Left renal pelvis (tissue), 4 donors: ENCODE measurements at regions not wholly inside any gene's neighbourhood (a gene's known extent, or its start where the extent isn't known, plus 50 kb on each side); places are given as distances from the start of the nearest gene placed in this dataset.
"Not testable (repeated sequence)": the region's sequence is repeated elsewhere in the genome, so short reads cannot be mapped to it uniquely, and the experiment has no call there.

ENCODE experiments used
- DNase-seq, 4 donors: peaks; one replicate each; pipeline ENCODE4 v3.0.0-alpha.2; 2013; ENCODE audit warnings: low read depth in 4 of 4, low spot score in 3 of 4

DNA sequence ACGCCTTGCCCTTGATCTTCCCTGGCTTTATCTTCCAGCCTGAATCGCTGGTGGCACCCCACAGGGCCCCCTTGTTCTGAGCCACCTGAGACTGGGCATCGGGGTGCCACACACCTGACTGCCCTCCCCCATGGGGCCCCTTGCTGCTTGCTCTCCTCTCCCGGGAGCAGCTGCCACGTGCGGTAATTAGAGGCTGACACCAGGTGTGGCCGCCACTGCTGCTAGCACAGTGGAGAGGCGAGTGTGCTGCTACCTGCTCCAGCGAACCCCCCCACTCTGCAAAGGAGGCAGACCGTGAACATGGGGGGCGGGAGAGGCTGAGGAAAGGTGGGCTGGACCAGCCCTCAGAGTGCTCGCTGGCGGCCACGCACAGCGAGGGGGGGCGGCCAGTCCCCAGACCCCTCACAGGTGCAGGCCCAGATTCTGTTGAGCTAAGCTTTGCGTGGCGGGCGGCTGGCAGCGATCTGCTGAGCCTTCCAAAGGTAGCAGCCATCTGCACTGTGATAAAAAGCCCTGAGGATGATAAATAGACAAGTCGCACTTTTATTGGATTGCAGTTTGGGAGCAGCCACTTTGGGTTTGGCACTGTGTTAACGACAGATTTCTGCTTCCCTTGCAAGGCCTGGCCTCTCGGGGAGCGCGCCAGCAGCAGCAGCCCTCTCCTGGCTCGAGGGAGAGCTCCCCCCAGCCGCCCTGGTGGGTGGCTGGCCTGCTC, 167.9 kb upstream of the GSE1 start:
- DNase-seq: no peak

DNA sequence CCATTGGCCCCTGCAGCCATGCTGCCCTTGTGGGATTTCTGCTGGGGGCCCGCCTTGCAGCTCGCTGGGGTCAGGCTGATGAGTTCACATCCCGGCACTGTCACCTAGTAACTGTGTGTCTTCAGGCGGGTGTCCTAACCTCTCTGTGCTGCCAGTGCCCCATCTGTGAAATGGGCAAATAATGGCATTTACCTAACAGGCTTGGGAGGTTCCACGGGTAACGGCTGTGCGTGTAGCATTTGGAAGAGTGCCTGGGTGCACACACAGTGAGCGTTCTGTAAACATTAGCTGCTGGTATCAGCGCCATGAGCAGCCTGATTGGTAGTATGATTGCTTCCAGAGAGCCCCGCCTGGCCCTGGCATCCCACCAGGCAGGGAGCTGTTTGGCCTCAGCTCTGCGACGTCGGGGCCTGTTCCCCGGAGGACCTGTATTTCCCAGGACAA, 167.3 kb upstream of the GSE1 start:
- DNase-seq: no peak

DNA sequence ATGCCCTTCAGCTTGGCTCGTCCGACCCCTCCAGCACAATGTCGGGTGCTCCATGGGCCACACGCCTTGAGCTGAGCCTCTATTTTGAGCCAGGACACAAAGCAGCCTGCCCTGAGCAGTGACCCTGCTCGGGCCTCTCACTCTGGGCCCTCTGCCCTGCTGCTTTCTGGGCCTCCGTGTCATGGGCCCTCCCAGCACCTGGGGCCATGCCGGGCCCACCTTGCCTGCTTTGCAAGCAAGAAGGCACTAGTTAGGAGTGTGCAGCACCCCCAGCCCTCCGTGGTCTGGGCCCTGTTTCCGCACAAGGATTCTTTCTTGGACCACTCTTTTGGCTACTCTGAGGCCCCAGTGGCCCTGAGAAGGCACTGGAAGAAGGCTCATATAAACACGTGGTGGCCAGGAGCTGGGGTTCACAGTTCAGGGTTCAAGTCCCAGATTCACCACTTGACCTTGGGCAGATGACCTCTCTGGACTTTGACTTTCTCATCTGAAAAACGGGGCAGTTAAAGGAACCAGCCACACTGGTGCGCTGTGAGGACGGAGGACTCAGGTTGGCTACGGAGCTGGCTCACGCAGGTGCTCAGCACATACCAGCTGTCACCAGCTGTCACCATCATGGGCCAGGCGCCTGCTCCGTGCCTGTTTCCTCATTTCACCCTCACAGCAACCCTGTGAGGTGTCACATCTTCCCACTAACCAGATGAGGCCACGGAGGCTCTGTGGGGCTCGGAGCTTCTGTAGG, 166.0 kb upstream of the GSE1 start:
- no peak for DNase-seq

DNA sequence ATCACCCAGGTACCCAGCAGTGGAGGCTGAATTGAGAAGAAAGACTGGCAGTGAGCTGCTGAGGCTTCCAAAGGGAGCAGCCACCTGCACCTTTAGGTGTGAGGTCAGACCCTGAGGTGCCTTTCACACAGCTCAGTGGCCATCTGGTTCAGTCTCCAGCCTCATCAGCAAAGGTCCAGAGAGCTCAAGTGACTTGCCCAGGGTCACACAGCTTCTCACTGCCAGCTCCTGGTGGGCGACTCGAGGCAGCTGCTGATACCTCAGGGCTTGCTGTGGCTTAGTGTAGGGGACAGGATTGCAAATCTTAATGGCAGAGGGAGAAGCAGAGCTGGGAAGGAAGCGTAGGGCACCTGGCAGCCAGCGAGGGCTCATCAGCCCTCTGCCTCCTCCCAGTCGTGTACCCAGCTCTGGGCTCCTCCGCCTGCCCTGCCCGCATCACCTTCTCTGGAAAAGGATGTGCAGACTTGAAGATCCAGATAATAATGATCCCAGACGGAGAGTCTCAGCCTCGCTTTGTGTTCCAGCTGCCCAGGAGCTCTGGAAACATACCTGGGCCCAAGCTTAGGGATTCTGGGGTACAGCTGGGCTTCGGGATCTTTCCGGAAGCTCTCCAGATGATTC, 165.3 kb upstream of the GSE1 start:
- DNase-seq: no peak

DNA sequence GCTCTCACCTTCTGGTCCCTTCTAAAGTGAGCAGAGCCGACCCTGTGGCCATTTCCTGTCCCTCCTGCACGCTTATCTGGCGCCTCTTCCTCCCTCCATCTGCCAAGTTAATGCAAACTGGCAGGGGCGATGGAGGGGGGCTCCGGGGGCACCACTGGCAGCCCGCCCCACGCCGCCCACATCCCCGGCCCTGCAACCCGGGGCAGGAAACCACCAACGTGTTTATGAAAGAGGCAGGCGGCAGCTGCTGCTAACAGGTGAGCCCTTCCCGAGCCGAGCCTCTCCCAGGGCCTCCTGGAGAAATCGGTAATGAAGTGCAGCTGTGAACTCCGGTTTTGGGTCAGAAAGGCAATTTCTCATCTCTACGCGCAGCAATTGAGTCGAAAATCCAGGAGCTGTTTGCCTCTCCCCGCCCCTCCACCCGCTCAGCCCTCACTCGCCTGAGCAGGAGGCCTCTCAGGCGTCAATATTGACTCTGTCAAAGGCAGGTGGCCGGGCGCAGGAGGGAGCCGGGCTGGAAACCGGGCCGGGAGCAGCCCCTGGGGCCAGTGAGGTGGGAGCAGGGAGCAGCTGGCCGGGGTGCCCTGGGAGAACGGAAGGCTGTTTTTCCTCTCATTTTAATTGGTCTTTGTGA, 164.4 kb upstream of the GSE1 start:
- DNase-seq: no peak

DNA sequence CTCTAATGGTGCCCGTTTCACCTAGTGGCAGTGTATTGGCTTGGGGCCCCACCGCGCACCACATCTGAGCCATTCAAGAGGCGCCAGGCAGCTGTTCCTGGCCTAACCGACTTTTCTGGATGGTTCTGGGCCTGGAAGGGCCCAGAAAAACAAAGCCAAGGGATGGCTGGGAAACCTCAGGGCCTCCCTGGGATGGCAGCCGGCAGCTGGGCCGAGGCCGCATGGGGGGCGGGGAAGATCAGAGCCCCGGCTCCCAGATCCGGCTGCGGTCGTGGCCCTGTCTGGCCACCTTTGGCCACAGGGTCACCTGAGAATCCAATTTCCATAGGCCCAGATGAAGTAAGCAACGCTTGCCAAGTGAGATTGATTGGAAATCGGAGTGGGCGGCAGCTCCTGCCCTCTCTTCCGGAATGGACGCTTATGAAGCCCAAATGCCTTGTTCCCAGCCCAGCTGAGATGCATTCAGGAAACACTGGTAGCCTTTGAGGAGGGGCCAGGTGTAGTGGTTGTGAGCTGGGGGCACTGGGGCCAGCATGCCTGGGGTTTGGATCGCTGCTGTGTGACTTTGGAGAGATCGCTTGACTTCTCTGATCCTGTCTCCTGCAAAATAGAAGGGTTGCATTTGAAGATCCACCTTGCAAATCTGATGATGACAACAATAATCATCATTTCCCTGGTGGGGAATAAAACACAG, 163.8 kb upstream of the GSE1 start:
- DNase-seq: no peak

DNA sequence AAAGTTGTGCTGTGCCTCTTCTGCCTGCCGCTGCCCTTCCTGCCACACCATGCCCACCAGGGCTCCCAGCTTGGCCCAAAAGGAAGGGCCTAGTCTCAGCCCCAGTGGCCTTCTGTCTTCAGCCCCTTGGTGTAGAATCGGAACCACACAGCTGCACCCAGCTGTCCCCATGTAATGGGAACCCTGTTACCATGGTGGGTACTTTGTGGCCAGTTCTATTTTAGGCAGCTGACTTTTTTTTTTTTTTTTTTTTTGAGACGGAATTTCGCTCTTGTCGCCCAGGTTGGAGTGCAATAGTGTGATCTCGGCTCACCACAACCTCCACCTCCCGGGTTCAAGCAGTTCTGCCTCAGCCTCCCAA, 163.3 kb upstream of the GSE1 start:
- DNase-seq: no peak

DNA sequence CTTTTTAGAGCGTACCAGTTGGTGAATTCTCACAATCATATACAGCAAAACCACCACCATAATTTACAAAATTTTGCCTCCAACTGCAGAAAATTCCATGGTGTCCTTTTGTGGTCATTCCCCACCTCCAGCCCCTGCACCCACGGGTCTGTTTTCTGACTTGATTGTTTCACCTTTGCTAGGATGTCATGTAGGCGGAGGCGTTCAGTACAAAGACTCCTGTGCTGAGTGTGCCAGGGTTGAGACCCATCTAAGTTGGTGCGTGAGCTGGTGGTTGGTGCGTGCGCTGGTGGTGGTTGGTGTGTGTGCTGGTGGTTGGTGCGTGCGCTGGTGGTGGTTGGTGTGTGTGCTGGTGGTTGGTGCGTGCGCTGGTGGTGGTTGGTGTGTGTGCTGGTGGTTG, 162.0 kb upstream of the GSE1 start:
- DNase-seq: not testable (repeated sequence)

DNA sequence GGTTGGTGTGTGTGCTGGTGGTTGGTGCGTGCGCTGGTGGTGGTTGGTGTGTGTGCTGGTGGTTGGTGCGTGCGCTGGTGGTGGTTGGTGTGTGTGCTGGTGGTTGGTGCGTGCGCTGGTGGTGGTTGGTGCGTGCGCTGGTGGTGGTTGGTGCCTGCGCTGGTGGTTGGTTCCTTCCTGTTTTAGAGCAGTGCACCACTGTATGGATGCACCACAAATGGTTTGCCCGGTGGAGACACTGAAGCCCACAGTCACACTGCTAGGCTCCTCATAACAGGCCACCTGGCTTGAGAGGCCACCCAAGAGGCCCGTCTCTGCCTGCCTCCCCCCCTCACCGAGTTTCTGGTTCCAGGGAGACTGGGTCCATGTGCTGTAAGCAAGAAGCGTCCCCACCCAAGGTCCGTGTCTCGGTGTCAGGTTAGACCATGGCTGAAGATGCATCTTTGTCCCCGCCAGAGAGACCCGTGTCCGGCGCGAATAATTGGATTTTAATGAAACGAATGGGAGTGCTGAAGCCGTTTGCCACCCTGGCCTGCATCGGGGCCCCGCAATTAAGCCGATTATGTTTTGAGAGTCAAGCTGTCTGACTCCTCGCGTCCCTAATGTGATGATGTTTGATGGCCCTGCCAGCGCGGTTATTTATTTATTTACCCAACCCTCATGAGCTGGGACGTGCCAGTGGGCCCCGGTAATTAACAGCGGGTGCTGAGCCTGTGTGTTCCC, 161.3 kb upstream of the GSE1 start:
- DNase-seq: no peak

DNA sequence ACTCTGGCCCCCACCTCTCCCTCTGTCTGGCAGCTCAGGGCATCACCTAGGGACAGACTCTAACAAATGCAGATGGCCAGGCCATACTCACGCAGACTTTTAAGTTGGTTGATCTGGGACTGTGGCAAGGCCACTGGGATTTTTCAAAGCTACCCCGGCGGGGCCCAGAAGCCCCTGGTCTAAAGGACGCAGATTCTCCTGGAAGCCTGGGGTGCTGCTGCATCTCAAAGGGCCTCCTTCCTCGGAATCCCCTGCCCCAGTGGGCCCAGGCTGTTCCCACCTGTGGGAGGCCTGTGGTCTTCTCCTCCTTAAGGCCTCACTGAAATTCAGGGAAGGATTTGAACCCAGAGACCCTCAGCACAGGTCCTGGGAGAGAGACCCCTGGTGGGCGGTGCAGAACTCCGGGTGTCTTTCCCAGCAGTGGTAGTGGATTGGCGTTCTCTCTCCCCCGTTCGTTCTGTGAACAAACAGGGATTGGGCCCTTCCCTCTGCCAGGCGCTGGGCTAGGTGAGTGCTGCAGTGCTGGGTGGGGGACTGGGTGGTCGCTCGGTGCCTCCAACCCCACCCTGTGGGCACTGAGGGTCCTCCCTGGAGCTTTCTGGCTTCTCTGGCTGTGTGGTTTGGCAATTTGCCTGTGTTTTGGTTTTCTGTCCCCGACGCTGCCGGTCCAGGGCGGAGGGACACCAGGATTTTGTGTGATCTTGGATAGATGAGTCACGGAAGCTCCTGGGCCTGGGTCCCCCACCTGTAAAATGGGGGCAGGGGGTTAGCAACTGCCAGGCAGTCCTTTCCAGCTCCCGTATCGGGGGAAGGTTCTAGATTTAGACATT, 160.5 kb upstream of the GSE1 start:
- DNase-seq: no peak

DNA sequence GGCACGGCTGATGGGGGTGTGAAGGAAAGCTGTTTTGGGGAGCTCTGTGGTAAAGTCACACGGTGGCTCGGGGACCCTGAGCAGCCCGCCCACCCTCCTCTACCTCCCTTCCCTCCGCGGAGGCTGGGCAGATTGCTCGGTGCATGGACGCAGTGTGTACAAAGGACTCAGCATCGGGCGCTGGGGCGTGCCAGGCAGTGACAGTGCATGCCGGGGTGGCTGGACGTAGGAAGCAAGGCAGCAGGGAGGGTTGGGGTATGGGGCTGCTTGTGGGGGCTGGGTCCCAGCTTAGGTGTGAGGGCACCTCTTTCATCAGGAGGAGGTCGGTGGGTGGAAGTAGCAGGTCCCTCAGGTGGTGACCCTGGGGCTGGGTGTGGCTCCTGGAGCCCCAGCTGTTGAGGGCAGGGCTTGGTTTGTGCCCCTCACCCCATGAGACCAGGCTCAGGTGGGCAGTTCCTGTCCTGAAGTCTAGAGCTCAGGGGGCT, 159.9 kb upstream of the GSE1 start:
- no peak for DNase-seq

DNA sequence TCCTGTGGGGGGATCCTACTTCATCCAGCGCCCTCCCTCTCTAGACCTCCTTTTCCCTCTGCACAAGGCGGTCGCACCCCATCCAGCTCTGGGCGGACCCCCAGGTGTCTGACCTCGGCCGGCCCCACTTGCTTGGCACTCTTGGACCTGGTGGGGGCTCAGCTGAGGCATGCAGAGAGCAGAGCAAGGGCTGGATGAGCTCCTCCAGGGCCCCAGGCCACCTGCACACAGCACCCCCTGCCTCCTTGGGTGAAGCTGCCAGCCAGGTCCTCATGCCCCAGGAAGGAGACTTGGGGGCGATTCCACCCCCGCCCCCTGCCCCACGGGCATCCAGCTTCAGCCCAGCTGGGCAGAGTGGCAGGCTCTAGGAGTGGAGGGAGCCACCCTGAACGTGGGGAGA, 159.4 kb upstream of the GSE1 start:
- no peak for DNase-seq

DNA sequence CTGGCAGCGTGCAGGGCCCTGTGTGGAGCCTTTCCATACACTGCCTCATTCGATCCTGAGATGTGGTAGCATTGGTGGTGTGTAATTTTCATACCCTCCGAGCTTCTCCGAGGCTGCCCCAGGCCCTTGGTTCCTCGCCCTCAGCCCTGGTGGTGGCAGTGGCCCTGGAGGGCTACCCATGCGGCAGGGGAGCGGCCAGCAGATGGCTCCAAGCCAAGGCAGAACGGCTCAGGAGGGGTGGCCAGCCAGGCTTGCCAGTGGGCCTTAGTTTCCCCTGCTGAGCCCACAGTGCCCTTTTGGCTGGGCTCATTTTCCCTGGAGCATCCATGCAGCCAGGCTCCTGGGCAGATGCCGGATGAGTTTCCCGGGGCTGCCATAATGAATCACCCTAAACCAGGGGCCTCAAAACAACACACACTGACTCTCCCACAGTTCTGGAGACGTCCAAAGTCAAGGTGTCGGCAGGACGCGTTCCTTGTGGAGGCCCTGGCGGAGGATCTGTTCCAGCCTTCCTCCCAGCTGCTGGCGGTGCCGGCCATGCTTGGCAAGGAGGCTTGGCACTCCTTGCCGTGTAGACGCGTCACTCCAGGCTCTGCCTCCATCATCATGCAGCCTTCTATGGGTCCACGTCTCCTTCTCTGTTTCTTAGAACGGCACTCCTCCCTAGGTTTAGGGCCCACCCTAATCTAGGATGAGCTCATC, 158.8 kb upstream of the GSE1 start:
- no peak for DNase-seq

DNA sequence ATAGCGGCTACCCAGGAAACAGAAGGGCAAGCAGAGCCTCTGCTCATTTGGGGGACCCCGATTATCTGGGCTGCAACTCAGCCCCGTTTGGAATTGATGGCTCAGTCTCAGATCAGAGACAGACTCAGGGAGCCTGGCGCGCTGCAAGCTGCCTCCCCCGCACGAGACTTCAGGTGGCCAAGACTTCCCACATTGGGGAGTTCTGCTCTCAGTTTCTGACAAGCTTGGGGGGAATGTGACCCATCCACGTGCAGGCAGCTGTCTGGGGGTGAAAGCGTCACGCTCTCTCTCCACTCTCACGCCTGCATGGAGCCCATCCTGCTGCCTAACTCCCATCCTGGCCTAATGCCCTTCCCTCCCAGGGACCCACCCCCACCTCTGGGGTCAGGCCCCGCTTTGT, 157.6 kb upstream of the GSE1 start:
- no peak for DNase-seq

DNA sequence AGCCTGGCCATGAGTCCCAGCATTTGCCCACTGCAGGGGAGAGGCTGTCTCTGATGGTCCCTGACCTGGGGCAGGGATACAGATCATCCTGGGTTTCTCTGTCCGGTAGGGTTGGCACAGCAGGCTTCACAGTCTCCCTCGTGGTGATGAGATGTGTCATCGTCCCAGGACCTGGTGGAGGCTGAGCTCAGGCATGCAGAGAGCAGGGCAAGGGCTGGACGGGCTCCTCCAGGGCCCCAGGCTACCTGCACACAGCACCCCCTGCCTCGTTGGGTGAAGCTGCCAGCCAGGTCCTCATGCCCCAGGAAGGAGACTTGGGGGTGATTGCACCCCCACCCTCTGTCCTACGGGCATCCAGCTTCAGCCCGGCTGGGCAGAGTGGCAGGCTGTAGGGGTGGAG, 155.8 kb upstream of the GSE1 start:
- DNase-seq: no peak

DNA sequence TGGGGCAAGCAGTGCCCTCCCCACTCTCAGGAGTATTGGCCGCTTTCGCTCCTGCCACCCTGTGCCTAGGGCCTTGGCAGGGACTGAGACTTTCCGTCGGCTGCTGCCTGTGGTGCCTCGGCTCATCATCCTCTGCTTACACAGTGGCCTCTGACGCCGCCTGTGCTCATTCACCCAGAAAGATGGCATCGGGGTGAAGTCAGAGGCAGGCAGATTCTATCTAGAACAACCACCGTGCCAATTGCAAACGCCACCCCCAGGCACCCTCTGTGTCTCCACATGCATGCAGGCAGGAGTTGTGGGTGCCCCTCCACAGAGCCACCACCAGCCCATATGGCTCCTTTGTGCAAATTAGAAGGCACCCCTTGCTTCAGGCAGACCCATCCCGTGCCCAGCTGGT, 154.2 kb upstream of the GSE1 start:
- DNase-seq: no peak

DNA sequence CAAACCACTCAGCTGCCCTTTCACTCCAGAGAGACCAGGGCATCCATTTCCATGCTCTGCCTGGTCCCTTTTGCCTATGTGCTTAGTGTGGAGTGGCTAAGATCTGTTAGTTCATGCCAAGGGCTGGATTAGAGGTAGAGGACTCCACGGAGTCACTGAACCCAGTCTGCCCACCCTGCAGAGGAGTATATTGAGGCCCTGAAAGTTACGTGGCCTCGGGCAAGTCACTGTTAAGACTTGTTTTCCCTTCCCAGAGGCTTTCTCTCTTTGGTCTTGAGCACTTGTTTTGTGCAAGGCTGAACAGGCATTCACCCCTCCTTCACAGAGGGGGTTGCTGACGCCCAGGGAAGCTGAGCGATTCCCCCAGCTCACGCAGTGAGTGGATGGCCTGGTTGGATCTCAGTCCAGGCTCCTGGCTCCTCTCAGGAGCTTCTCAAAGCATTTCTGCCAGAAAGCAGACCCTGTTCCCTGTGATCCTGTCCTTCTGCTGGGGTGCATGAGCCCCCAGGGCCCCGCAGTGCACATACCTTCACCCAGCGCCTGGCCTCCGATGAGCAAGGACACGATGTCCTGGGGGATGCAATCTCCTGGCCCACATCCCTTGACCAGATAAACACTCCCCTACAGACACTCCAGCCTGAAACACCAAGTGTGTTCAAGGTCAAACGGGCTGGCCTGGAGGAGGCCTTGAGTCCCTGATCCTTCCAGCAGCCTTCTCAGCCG, 153.4 kb upstream of the GSE1 start:
- DNase-seq: no peak
